G401 (cell line): ENCODE measurements at regions not wholly inside any gene's neighbourhood (a gene's known extent, or its start where the extent isn't known, plus 50 kb on each side); places are given as distances from the start of the nearest gene placed in this dataset.
"Not testable (repeated sequence)": the region's sequence is repeated elsewhere in the genome, so short reads cannot be mapped to it uniquely, and the experiment has no call there.

Experiments
- DNase-seq: peaks from one replicate; pipeline ENCODE4 v3.0.0-alpha.2; 2015; ENCODE audit warnings: low spot score
- in situ Hi-C: cut with HindIII; loops from 2 replicates; pipeline ENCODE4 v1.10.0; 2016; ENCODE audit warnings: low sequenced_read_pairs, mixed read lengths

GRCh38 chr5:152456815-152457443, 51.9 kb upstream of the NMUR2 start:
- in situ Hi-C loops: no loop called here
- no peak for DNase-seq

- in situ Hi-C loops: no loop called here
- no peak for DNase-seq
Measured at GRCh38 chr5:152462021-152462721, 57.1 kb upstream of the NMUR2 start.

- in situ Hi-C loops: no loop called here
- no peak for DNase-seq
Measured at GRCh38 chr5:152464048-152464447, 59.0 kb upstream of the NMUR2 start.

- in situ Hi-C loops: no loop called here
- DNase-seq: no peak
Measured at GRCh38 chr5:152465140-152465539, 60.1 kb upstream of the NMUR2 start.

- in situ Hi-C loops: no loop called here
Measured at GRCh38 chr5:152466085-152466745, 61.1 kb upstream of the NMUR2 start.

GRCh38 chr5:152470167-152470566, 65.1 kb upstream of the NMUR2 start:
- peak; percentile 19 for DNase-seq
- in situ Hi-C loops: no loop called here

More at GRCh38 chr5:152466085-152466745, 61.1 kb upstream of the NMUR2 start:
- no peak for DNase-seq

GRCh38 chr5:152472083-152472482, 67.0 kb upstream of the NMUR2 start:
- in situ Hi-C loops: no loop called here
- peak; percentile 80 for DNase-seq

- in situ Hi-C loops: no loop called here
- DNase-seq: no peak
Measured at GRCh38 chr5:152474961-152475360, 69.9 kb upstream of the NMUR2 start.

GRCh38 chr5:152477536-152477935, 72.5 kb upstream of the NMUR2 start:
- in situ Hi-C loops: no loop called here
- no peak for DNase-seq

- in situ Hi-C loops, DNase-seq: not testable (repeated sequence)
Measured at GRCh38 chr5:152479866-152480265, 74.8 kb upstream of the NMUR2 start.

- in situ Hi-C loops, DNase-seq: not testable (repeated sequence)
Measured at GRCh38 chr5:152480677-152481076, 75.6 kb upstream of the NMUR2 start.

- in situ Hi-C loops: no loop called here
- DNase-seq: no peak
Measured at GRCh38 chr5:152487130-152487529, 82.1 kb upstream of the NMUR2 start.

- DNase-seq: no peak
- in situ Hi-C loops: no loop called here
Measured at GRCh38 chr5:152488869-152489268, 83.8 kb upstream of the NMUR2 start.

- in situ Hi-C loops: no loop called here
- DNase-seq: no peak
Measured at GRCh38 chr5:152499814-152500535, 94.9 kb upstream of the NMUR2 start.

- in situ Hi-C loops: no loop called here
- no peak for DNase-seq
Measured at GRCh38 chr5:152501294-152501693, 96.2 kb upstream of the NMUR2 start.

GRCh38 chr5:152503206-152503605, 98.1 kb upstream of the NMUR2 start:
- no peak for DNase-seq
- in situ Hi-C loops: no loop called here

GRCh38 chr5:152505442-152506042, 100.5 kb upstream of the NMUR2 start:
- peak; percentile 89 for DNase-seq
- in situ Hi-C loops: no loop called here

- in situ Hi-C loops: no loop called here
- DNase-seq: no peak
Measured at GRCh38 chr5:152511120-152511519, 106.0 kb upstream of the NMUR2 start.

- no peak for DNase-seq
- in situ Hi-C loops: no loop called here
Measured at GRCh38 chr5:152511531-152512132, 106.6 kb upstream of the NMUR2 start.
